ENCODE measurements at regions not wholly inside any gene's neighbourhood (a gene's known extent, or its start where the extent isn't known, plus 50 kb on each side); places are given as distances from the start of the nearest gene placed in this dataset.

- TF ChIP-seq CTCF (conservative IDR thresholded peaks at IDR 0.05) = no peak
- TF ChIP-seq EZH2 (IDR thresholded peaks at IDR 0.05; ENCODE audit: low read depth) = no peak
These were observed 620.3 kb upstream of the PLXNA2 start for GRCh38 chr1:208864366-208864965.

All from PC-9 (cell line).